ENCODE measurements at regions not wholly inside any gene's neighbourhood (a gene's known extent, or its start where the extent isn't known, plus 50 kb on each side); places are given as distances from the start of the nearest gene placed in this dataset.

GRCh38 chr4:125658773-125659172, 344.0 kb downstream of the FAT4 start:
- DNase-seq = no peak
- TF ChIP-seq CTCF (IDR thresholded peaks at IDR 0.05; ENCODE audit: low read depth, low read length, missing control alignments) = no peak
- no peaks in the 10 kb centered on the region for H3K36me3 ChIP-seq (replicated peaks)
- H3K27ac ChIP-seq = no peak overlapping the region
- in situ Hi-C loops (cut with HindIII; ENCODE audit: low pct_ligation_motif_present, low sequenced_read_pairs) = no loop called here
- no peaks in the 10 kb centered on the region for H3K27me3 ChIP-seq (replicated peaks)
- H3K4me3 ChIP-seq (ENCODE audit: low read depth, low read length) = no peak overlapping the region

GRCh38 chr4:125663896-125664767, 349.4 kb downstream of the FAT4 start:
- TF ChIP-seq CTCF (IDR thresholded peaks at IDR 0.05; ENCODE audit: low read depth, low read length, missing control alignments) = no peak
- Histone ChIP-seq H3K4me3 (ENCODE audit: low read depth, low read length) (no peak overlapping the region), H3K27ac (no peak overlapping the region), H3K27me3 (replicated peaks) (no peaks in the 10 kb centered on the region), H3K36me3 (replicated peaks) (no peaks in the 10 kb centered on the region)
- DNase-seq = peak; percentile 68
- in situ Hi-C loops (cut with HindIII; ENCODE audit: low pct_ligation_motif_present, low sequenced_read_pairs) = no loop called here

GRCh38 chr4:125666635-125667034, 351.9 kb downstream of the FAT4 start:
- DNase-seq = no peak
- in situ Hi-C loops (cut with HindIII; ENCODE audit: low pct_ligation_motif_present, low sequenced_read_pairs) = no loop called here
- Histone ChIP-seq H3K27ac (no peak overlapping the region), H3K4me3 (ENCODE audit: low read depth, low read length) (no peak overlapping the region), H3K36me3 (replicated peaks) (no peaks in the 10 kb centered on the region), H3K27me3 (replicated peaks) (no peaks in the 10 kb centered on the region)
- no peak for TF ChIP-seq CTCF (IDR thresholded peaks at IDR 0.05; ENCODE audit: low read depth, low read length, missing control alignments)

- DNase-seq = no peak
- no peak overlapping the region for H3K4me3 ChIP-seq (ENCODE audit: low read depth, low read length)
- H3K27me3 ChIP-seq (replicated peaks) = no peaks in the 10 kb centered on the region
- TF ChIP-seq CTCF (IDR thresholded peaks at IDR 0.05; ENCODE audit: low read depth, low read length, missing control alignments) = no peak
- no peaks in the 10 kb centered on the region for H3K36me3 ChIP-seq (replicated peaks)
- no peak overlapping the region for H3K27ac ChIP-seq
- in situ Hi-C loops (cut with HindIII; ENCODE audit: low pct_ligation_motif_present, low sequenced_read_pairs) = no loop called here
These were observed 361.4 kb downstream of the FAT4 start for GRCh38 chr4:125676156-125676555.

GRCh38 chr4:125676583-125676982, 361.8 kb downstream of the FAT4 start:
- Histone ChIP-seq H3K27ac (no peak overlapping the region), H3K4me3 (ENCODE audit: low read depth, low read length) (no peak overlapping the region), H3K27me3 (replicated peaks) (no peaks in the 10 kb centered on the region), H3K36me3 (replicated peaks) (no peaks in the 10 kb centered on the region)
- TF ChIP-seq CTCF (IDR thresholded peaks at IDR 0.05; ENCODE audit: low read depth, low read length, missing control alignments) = no peak
- DNase-seq = no peak
- in situ Hi-C loops (cut with HindIII; ENCODE audit: low pct_ligation_motif_present, low sequenced_read_pairs) = no loop called here
